GM12891 (cell line): ENCODE measurements at regions not wholly inside any gene's neighbourhood (a gene's known extent, or its start where the extent isn't known, plus 50 kb on each side); places are given as distances from the start of the nearest gene placed in this dataset.

Source experiments
- PAX5 ChIP-seq: IDR thresholded peaks from 2 replicates; pipeline ENCODE4 v1.6.1; 2011; ENCODE audit warnings: low read length, moderate library complexity, mild to moderate bottlenecking; ENCODE audit not compliant: insufficient read depth, severe bottlenecking
- POLR2A ChIP-seq: IDR thresholded peaks from 2 replicates; pipeline ENCODE4 v1.6.1; 2011; ENCODE audit warnings: low read depth, low read length, control low read depth
- POLR2AphosphoS5 ChIP-seq: IDR thresholded peaks from 2 replicates; pipeline ENCODE4 v1.6.1; 2011; ENCODE audit warnings: low read depth, low read length, control low read depth
- TAF1 ChIP-seq: IDR thresholded peaks from 2 replicates; pipeline ENCODE4 v1.6.1; 2011; ENCODE audit warnings: low read depth, low read length, control low read depth

DNA sequence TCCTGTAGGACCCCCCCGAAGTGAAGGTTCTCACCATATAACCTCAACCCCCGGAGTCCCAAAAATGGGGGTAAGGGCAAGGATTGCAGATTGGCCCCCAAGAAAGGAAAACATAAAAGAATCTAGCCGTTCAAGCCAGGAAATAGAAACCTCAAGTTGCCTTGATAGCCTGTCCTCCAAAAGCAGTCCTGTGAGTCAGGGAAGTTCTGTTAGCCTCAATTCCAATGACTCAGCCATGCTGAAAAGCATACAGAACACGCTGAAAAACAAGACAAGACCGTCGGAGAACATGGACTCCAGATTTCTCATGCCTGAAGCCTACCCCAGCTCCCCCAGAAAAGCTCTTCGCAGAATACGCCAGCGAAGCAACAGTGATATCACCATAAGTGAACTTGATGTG, 344.2 kb upstream of the RGS6 start:
- TF ChIP-seq POLR2A (no peak), POLR2AphosphoS5 (no peak), TAF1 (no peak), PAX5 (no peak)
